Neuronal stem cell (in vitro differentiated cells): ENCODE measurements at regions not wholly inside any gene's neighbourhood (a gene's known extent, or its start where the extent isn't known, plus 50 kb on each side); places are given as distances from the start of the nearest gene placed in this dataset.
A peak's percentile ranks its signal among the peaks of the same experiment; 100 is the strongest.

Experiments used
- DNase-seq: peaks from one replicate; pipeline ENCODE4 v3.0.0-alpha.2; 2013; ENCODE audit warnings: low spot score
- H2AFZ ChIP-seq: one replicate; pipeline ENCODE4 v1.6.1; 2013; ENCODE audit warnings: mild to moderate bottlenecking, low read length, inconsistent platforms
- H2AK5ac ChIP-seq: 2 replicates; pipeline ENCODE4 v1.6.1; 2013; ENCODE audit warnings: low read depth, mild to moderate bottlenecking, inconsistent platforms, low read length, moderate library complexity, mixed read lengths
- H2BK120ac ChIP-seq: 2 replicates; pipeline ENCODE4 v1.6.1; 2013; ENCODE audit warnings: low read depth, mild to moderate bottlenecking, inconsistent platforms, low read length, moderate library complexity, mixed read lengths
- H2BK12ac ChIP-seq: one replicate; pipeline ENCODE4 v1.6.1; 2013; ENCODE audit warnings: low read length, inconsistent platforms
- H2BK15ac ChIP-seq: 2 replicates; pipeline ENCODE4 v1.6.1; 2013; ENCODE audit warnings: mild to moderate bottlenecking, low read length, inconsistent platforms, mixed read lengths
- H2BK5ac ChIP-seq: one replicate; pipeline ENCODE4 v1.6.1; 2013; ENCODE audit warnings: inconsistent platforms, mild to moderate bottlenecking, low read length, moderate library complexity
- H3K14ac ChIP-seq: one replicate; pipeline ENCODE4 v1.6.1; 2013; ENCODE audit warnings: low read length, inconsistent platforms
- H3K18ac ChIP-seq: 2 replicates; pipeline ENCODE4 v1.6.1; 2013; ENCODE audit warnings: low read length, inconsistent platforms
- H3K23ac ChIP-seq: 2 replicates; pipeline ENCODE4 v1.6.1; 2013; ENCODE audit warnings: low read depth, mild to moderate bottlenecking, mixed read lengths, low read length, inconsistent platforms; ENCODE audit not compliant: poor library complexity
- H3K27ac ChIP-seq: replicated peaks from 3 replicates; pipeline ENCODE4 v1.5.1; 2013; ENCODE audit warnings: low read length, inconsistent platforms
- H3K27me3 ChIP-seq, 3 experiments: 2 replicates each; pipeline ENCODE4 v1.6.1; 2013; ENCODE audit warnings: low read length in 3 of 3, mild to moderate bottlenecking in 2 of 3, inconsistent platforms in 1 of 3, low read depth in 1 of 3, mixed read lengths in 1 of 3, moderate library complexity in 1 of 3; ENCODE audit not compliant: control insufficient read depth in 3 of 3, insufficient read depth in 3 of 3
- H3K36me3 ChIP-seq, 2 donors: replicated peaks in 1 of 2; 2 replicates each; pipeline ENCODE4 v1.6.1; 2013; ENCODE audit warnings: low read length in 2 of 2; ENCODE audit not compliant: control insufficient read depth in 2 of 2, insufficient read depth in 2 of 2
- H3K4ac ChIP-seq: 2 replicates; pipeline ENCODE4 v1.6.1; 2013; ENCODE audit warnings: inconsistent platforms, mild to moderate bottlenecking, low read length, moderate library complexity
- H3K4me1 ChIP-seq, 2 donors: 1 replicate in 1 of 2; 2 replicates in 1 of 2; pipeline ENCODE4 v1.6.1; 2013; ENCODE audit warnings: low read length in 2 of 2, low read depth in 1 of 2; ENCODE audit not compliant: control insufficient read depth in 2 of 2, insufficient read depth in 1 of 2
- H3K4me2 ChIP-seq: one replicate; pipeline ENCODE4 v1.6.1; 2013; ENCODE audit warnings: mild to moderate bottlenecking, low read length, inconsistent platforms; ENCODE audit not compliant: insufficient read depth, poor library complexity, severe bottlenecking
- H3K4me3 ChIP-seq, 2 donors: 2 replicates each; pipeline ENCODE4 v1.5.1; 2013; ENCODE audit warnings: low read length in 2 of 2, mild to moderate bottlenecking in 2 of 2, inconsistent platforms in 1 of 2, moderate library complexity in 1 of 2
- H3K79me1 ChIP-seq: one replicate; pipeline ENCODE4 v1.6.1; 2013; ENCODE audit warnings: low read depth, mild to moderate bottlenecking, inconsistent platforms, low read length, moderate library complexity
- H3K9ac ChIP-seq: one replicate; pipeline ENCODE4 v1.6.1; 2013; ENCODE audit warnings: mild to moderate bottlenecking, low read depth, low read length, inconsistent platforms; ENCODE audit not compliant: poor library complexity
- H3K9me3 ChIP-seq, 2 donors: replicated peaks in 1 of 2; 2 replicates each; pipeline versions ENCODE3 to v1.6.1; 2013; ENCODE audit warnings: low read length in 2 of 2, mild to moderate bottlenecking in 2 of 2, inconsistent platforms in 1 of 2, low read depth in 1 of 2, mixed read lengths in 1 of 2, moderate library complexity in 1 of 2; ENCODE audit not compliant: control insufficient read depth in 2 of 2, insufficient read depth in 1 of 2
- H4K8ac ChIP-seq: one replicate; pipeline ENCODE4 v1.6.1; 2013; ENCODE audit warnings: low read depth, mild to moderate bottlenecking, inconsistent platforms, low read length, moderate library complexity
- H4K91ac ChIP-seq: one replicate; pipeline ENCODE4 v1.6.1; 2013; ENCODE audit warnings: low read length, low read depth, mild to moderate bottlenecking, inconsistent platforms; ENCODE audit not compliant: poor library complexity
- WGBS, 2 donors: extraction: QIAGEN DNeasy Blood & Tissue Kit; methylation state at CpG; one replicate each; pipeline ENCODE4 v1.1.7; 2013; ENCODE audit warnings: missing lambda C conversion rate in 2 of 2, mixed read lengths in 1 of 2; ENCODE audit not compliant: insufficient read length in 2 of 2, insufficient replicate concordance in 1 of 2; ENCODE audit errors: extremely low coverage in 2 of 2; 5-methylcytosine and 5-hydroxymethylcytosine counted together

DNA sequence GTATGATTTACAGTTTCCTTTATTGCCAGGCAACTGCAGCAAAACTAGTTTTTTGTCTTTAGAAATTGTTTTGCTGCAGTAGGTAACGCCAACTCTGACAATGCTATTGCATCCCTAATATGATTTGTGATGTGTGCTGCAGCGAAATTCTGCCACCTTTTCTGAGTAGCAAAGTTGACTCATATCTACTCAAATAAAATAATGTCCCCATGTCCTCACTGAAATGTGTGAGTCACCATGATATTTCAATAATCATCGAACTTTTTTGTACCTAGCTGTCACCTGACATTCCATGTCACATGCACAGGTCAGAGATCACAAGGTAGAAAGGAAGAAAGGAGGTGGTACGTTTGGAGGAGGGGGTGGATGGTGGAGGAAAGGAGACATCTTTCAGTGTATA lies 205.0 kb downstream of the RAD51AP2 start:
- no peaks in the 10 kb centered on the region for H3K79me1 ChIP-seq
- H2AFZ ChIP-seq: no peak overlapping the region
- H2BK12ac ChIP-seq: no peak overlapping the region
- no peak for DNase-seq
- H3K4me2 ChIP-seq: no peak overlapping the region
- no peaks in the 10 kb centered on the region for H3K27me3 ChIP-seq
- H2BK120ac ChIP-seq: no peak overlapping the region
- no peak overlapping the region for H2AK5ac ChIP-seq
- H4K91ac ChIP-seq: no peak overlapping the region
- H4K8ac ChIP-seq: no peak overlapping the region
- H3K27ac ChIP-seq: no peak overlapping the region
- WGBS, 2 donors: no CpG with 5 or more reads among the region's 4 CpGs
- H3K9ac ChIP-seq: no peak overlapping the region
- H2BK15ac ChIP-seq: no peak overlapping the region
- no peak overlapping the region for H3K4ac ChIP-seq
- no peaks in the 10 kb centered on the region for H3K36me3 ChIP-seq
- H3K4me3 ChIP-seq: no peak overlapping the region
- H3K14ac ChIP-seq: no peak overlapping the region
- H3K23ac ChIP-seq: no peak overlapping the region
- no peaks in the 10 kb centered on the region for H3K9me3 ChIP-seq
- H3K18ac ChIP-seq: no peak overlapping the region
- no peak overlapping the region for H2BK5ac ChIP-seq
- H3K4me1 ChIP-seq: peaks cover 0 to 2% of the 10 kb centered on the region in 2 donors

DNA sequence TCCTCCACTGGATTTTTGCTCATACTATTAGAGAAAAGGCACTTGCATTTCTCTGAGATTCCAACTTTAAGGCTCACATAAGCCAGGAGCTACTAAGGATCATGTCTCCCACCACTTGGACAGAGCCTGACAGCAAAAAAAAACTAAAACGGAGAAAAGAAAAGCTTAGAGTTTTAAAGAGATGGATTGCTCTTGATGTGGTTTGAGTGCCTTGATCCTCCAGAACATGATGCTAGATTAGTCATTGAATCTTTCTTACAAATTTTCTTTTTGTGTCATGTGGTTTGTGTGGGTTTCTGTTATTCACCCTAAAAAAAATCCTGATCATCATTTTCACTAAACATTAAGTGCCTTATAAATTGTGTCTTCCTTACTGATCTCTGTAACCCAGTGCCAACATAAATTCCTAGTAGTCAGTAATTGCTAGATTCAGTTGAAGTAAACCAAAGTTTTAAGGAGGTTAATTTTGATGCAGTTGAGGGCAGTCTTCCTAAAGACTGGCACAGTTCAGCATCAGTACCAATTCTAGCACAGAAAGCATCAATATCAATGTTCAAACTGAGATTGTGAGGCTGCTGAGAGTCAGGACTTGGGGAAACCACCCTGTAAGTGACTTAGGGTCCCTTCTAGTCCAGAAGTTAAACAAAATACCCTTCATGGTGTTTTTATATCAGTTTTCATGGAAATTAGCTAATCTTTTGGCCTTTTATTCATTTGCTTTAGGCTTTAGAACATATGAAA lies 206.3 kb downstream of the RAD51AP2 start:
- H2BK5ac ChIP-seq: no peak overlapping the region
- H3K9ac ChIP-seq: no peak overlapping the region

DNA sequence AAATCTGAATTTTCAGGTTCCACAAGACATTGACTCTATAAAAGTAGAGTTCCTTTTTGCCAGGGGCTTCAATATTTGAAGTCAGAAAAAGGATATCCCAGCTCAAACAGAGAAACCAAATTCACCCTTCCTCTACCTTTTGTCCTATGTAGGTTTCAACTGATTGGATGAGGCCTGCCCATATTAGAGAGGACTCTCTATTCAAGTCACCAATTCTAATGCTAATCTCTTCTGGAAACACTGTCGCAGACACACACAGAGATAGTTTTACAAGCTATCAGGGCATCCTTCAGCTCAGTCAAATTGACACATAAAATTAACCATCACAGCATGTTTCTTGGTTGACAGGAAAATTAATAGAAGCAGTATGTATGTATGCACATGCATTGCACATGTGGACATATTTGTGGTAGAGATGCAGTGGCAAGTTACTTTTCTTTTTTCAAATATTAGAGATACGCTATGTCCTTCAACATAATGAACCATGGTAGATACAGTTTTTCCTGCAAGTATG lies 207.1 kb downstream of the RAD51AP2 start:
- no peak overlapping the region for H2BK5ac ChIP-seq
- WGBS, 2 donors: no CpG with 5 or more reads among the region's 2 CpGs
- H3K9me3 ChIP-seq: no peaks in the 10 kb centered on the region
- H2AFZ ChIP-seq: no peak overlapping the region
- H2AK5ac ChIP-seq: no peak overlapping the region
- H3K4ac ChIP-seq: no peak overlapping the region
- no peak overlapping the region for H2BK15ac ChIP-seq
- no peak overlapping the region for H3K14ac ChIP-seq
- no peaks in the 10 kb centered on the region for H3K27me3 ChIP-seq
- H3K27ac ChIP-seq: no peak overlapping the region
- peaks cover 0 to 2% of the 10 kb centered on the region in 2 donors for H3K4me1 ChIP-seq
- H2BK120ac ChIP-seq: no peak overlapping the region
- no peak overlapping the region for H3K18ac ChIP-seq
- no peak for DNase-seq
- no peak overlapping the region for H2BK12ac ChIP-seq
- no peaks in the 10 kb centered on the region for H3K36me3 ChIP-seq
- no peak overlapping the region for H3K23ac ChIP-seq
- no peak overlapping the region for H4K91ac ChIP-seq
- no peak overlapping the region for H3K4me2 ChIP-seq
- no peak overlapping the region for H3K9ac ChIP-seq
- H4K8ac ChIP-seq: no peak overlapping the region
- H3K4me3 ChIP-seq: no peak overlapping the region
- H3K79me1 ChIP-seq: no peaks in the 10 kb centered on the region

More for the DNA sequence above, 206.3 kb downstream of the RAD51AP2 start:
- Histone ChIP-seq H3K4me3 (no peak overlapping the region), H4K91ac (no peak overlapping the region), H2BK15ac (no peak overlapping the region), H2BK120ac (no peak overlapping the region), H4K8ac (no peak overlapping the region), H2AFZ (no peak overlapping the region), H2BK12ac (no peak overlapping the region), H3K9me3 (no peaks in the 10 kb centered on the region), H3K27me3 (no peaks in the 10 kb centered on the region), H3K14ac (no peak overlapping the region), H3K23ac (no peak overlapping the region), H3K36me3 (no peaks in the 10 kb centered on the region), H2AK5ac (no peak overlapping the region), H3K27ac (no peak overlapping the region), H3K4me2 (no peak overlapping the region), H3K79me1 (no peaks in the 10 kb centered on the region), H3K4ac (no peak overlapping the region), H3K4me1 (peaks cover 0 to 2% of the 10 kb centered on the region in 2 donors), H3K18ac (no peak overlapping the region)
- no CpG with 5 or more reads among the region's 1 CpG for WGBS, 2 donors
- no peak for DNase-seq

DNA sequence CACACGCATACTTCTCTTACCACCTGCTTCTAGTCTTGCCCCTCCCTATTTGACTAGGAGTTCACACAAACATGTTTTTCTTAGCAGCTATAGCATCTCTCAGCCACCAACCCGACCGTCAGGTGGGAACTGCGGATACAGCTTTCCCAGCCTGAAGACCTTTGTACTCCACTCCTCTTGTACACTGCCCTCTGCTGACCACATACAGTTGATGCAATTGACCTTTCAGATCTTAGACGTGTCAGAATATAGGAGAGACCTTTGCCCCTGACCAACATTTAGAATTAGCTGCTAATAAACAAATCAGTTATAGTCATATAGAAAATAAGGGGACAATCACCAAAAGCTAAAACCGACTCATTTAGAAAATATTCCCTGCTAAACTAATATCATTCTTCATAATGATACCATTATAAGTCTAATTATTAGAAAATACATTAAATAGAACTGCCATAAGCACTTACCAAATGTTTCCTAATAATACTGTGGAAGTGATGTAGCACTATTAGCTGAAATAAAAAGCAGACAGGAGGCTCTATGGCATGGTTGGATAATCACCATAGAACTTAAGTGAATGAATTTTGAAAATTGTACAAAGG lies 208.4 kb downstream of the RAD51AP2 start:
- no peaks in the 10 kb centered on the region for H3K36me3 ChIP-seq
- no peak overlapping the region for H3K4me3 ChIP-seq
- H2AFZ ChIP-seq: no peak overlapping the region
- H2BK12ac ChIP-seq: no peak overlapping the region
- H2AK5ac ChIP-seq: no peak overlapping the region
- H3K14ac ChIP-seq: no peak overlapping the region
- no peak overlapping the region for H2BK120ac ChIP-seq
- H2BK15ac ChIP-seq: no peak overlapping the region
- no peak overlapping the region for H2BK5ac ChIP-seq
- no peak overlapping the region for H3K4ac ChIP-seq
- H3K4me2 ChIP-seq: no peak overlapping the region
- no CpG with 5 or more reads among the region's 6 CpGs for WGBS, 2 donors
- H3K9ac ChIP-seq: no peak overlapping the region
- H3K18ac ChIP-seq: no peak overlapping the region
- no peak overlapping the region for H4K91ac ChIP-seq
- no peak overlapping the region for H4K8ac ChIP-seq
- no peaks in the 10 kb centered on the region for H3K79me1 ChIP-seq
- H3K9me3 ChIP-seq: no peaks in the 10 kb centered on the region
- H3K27me3 ChIP-seq: no peaks in the 10 kb centered on the region
- H3K4me1 ChIP-seq: peaks cover 0 to 2% of the 10 kb centered on the region in 2 donors
- H3K23ac ChIP-seq: no peak overlapping the region
- DNase-seq: peak; percentile 67
- H3K27ac ChIP-seq: no peak overlapping the region
